ENCODE measurements at regions not wholly inside any gene's neighbourhood (a gene's known extent, or its start where the extent isn't known, plus 50 kb on each side); places are given as distances from the start of the nearest gene placed in this dataset.
A peak's percentile ranks its signal among the peaks of the same experiment; 100 is the strongest.
"Not testable (repeated sequence)": the region's sequence is repeated elsewhere in the genome, so short reads cannot be mapped to it uniquely, and the experiment has no call there.

DNA sequence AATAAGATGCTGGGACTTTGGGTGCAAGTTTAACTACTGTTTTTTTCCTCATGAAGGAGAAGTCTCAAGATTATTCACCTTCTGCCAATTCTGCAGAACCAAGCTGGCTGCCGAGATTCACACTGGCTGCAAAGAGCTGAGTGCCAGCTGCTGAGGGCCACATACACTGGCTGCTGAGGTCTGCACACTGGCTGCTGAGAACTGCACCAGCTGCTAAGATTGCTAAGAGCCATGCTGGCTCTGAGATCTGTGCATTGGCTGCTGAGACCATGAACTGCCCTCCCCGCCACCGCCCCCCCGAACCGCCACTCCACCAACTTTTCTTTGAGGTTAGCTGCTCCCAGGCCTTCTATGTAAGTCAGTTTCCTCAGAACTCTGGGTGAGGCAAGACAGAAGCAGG, 330.3 kb downstream of the CBLL2 start:
- in situ Hi-C loops (cut with HindIII; ENCODE audit: low pct_unique_long_range_greater_than_20kb, low sequenced_read_pairs): no loop called here
- no peak for DNase-seq (ENCODE audit: low read depth, low spot score)

DNA sequence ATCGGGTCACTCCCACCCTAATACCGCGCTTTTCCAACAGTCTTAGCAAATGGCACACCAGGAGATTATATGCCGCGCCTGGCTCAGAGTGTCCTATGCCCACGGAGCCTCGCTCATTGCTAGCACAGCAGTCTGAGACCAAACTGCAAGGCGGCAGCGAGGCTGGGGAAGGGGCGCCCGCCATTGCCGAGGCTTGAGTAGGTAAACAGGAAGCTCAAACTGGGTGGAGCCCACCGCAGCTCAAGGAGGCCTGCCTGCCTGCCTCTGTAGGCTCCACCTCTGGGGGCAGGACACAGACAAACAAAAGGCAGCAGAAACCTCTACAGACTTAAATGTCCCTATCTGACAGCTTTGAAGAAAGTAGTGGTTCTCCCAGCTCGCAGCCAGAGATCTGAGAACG, 336.7 kb downstream of the CBLL2 start:
- in situ Hi-C loops (cut with HindIII; ENCODE audit: low pct_unique_long_range_greater_than_20kb, low sequenced_read_pairs); DNase-seq (ENCODE audit: low read depth, low spot score): not testable (repeated sequence)

- no peak for DNase-seq (ENCODE audit: low read depth, low spot score)
- in situ Hi-C loops (cut with HindIII; ENCODE audit: low pct_unique_long_range_greater_than_20kb, low sequenced_read_pairs): no loop called here
Observed at GRCh38 chrX:22616867-22617266, 344.2 kb downstream of the CBLL2 start.

- no peak for DNase-seq (ENCODE audit: low read depth, low spot score)
- in situ Hi-C loops (cut with HindIII; ENCODE audit: low pct_unique_long_range_greater_than_20kb, low sequenced_read_pairs): no loop called here
Observed at GRCh38 chrX:22627576-22627975, 354.9 kb downstream of the CBLL2 start.

DNA sequence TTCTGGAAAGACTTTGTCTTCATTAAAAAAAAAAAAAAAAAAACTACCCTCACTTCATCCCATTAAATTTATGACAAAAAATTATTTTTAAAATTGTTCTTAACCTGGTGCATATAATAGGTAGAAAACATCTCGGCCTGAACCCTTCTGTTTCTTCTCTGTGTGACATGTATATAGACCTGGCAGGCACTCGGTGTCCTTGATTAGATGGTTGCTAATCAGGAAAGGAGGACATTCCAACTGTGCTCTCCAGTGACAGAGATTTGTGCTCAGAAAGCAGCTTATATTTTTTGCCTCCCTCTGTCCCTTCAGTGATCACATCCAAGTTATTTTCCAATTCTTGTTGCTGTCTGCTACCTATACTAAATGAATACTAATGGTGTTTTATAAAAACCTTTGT, 355.6 kb downstream of the CBLL2 start:
- no peak for DNase-seq (ENCODE audit: low read depth, low spot score)
- in situ Hi-C loops (cut with HindIII; ENCODE audit: low pct_unique_long_range_greater_than_20kb, low sequenced_read_pairs): no loop called here

- in situ Hi-C loops (cut with HindIII; ENCODE audit: low pct_unique_long_range_greater_than_20kb, low sequenced_read_pairs): no loop called here
- no peak for DNase-seq (ENCODE audit: low read depth, low spot score)
Observed at GRCh38 chrX:22629105-22629725, 356.5 kb downstream of the CBLL2 start.

DNA sequence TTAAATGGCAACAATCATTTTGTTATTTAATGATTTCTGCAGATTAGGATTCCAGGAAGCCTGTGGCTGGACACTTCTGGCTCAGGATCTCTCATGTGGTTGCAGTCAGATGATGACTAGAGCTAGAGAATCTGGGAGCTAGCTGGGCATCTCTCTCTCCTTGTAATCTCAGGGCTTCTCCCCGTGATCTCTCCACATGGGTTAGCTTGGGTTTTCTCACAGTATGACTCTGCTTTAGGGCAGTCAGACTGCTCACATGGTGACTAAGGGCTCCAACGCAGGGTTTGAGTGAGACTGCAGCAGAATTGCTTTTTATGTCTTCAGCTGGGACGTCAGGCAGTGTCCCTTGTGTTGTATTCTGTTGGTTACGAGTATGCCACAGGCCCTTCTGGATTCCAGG, 361.4 kb downstream of the CBLL2 start:
- DNase-seq (ENCODE audit: low read depth, low spot score): peak; percentile 43
- in situ Hi-C loops (cut with HindIII; ENCODE audit: low pct_unique_long_range_greater_than_20kb, low sequenced_read_pairs): no loop called here

DNA sequence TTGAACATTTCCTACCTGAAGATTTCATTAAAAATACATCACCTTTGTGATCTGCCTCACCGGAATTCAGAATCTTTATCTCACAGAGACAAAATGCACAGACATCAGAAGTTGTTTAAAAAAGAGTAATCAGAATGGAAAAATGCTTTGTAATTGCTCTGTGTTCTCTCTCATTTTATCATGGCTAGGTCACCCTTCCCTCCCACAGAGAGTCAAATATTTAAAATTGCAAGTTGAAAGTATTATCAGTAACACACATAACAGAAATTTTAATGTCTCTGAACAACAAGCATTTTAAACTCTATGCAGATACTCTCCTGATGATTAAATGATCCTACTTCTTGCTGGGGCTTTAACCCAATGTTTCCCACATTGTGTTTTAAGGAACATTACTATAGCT, 362.0 kb downstream of the CBLL2 start:
- in situ Hi-C loops (cut with HindIII; ENCODE audit: low pct_unique_long_range_greater_than_20kb, low sequenced_read_pairs): no loop called here
- DNase-seq (ENCODE audit: low read depth, low spot score): no peak

DNA sequence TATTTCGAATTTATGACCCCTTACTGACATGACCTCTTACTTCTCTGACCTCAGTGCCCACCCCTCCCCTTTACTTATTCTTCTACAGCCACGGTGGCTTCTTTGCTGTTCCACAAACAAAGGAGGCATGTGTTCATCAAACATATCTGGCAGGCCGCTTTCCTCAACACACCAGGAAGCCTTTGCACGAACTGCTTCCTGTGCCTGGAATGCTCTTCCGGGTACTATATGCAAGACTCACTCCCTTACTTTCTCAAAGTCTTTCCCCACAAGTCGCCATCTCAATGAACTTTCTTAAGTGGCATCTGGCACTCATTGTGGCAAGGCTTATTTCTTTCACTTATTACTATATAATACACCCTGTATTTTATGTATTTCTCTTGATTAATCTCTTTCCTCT, 351.5 kb upstream of the DDX53 start:
- no peak for DNase-seq (ENCODE audit: low read depth, low spot score)
- in situ Hi-C loops (cut with HindIII; ENCODE audit: low pct_unique_long_range_greater_than_20kb, low sequenced_read_pairs): no loop called here

DNA sequence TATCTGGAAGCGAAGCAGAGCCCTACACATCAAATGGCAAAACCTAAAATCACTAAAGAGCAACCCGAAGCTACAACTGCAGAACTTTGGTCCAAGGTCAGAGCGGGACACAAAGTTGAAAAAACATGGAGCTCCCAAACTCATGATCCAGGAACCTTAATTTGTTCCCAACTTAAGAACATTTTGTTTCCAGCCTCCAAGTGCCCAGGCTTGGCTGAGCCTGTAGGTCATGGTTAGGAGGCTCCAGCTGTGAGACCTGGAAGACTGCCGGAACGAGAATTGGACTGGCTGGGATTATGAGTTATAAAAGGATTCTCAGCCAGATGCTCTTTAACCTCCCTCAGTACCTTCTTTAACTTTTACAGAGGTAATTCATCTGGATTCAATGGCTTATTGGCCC, 349.1 kb upstream of the DDX53 start:
- in situ Hi-C loops (cut with HindIII; ENCODE audit: low pct_unique_long_range_greater_than_20kb, low sequenced_read_pairs): no loop called here
- no peak for DNase-seq (ENCODE audit: low read depth, low spot score)

GRCh38 chrX:22652596-22652995, 347.2 kb upstream of the DDX53 start:
- in situ Hi-C loops (cut with HindIII; ENCODE audit: low pct_unique_long_range_greater_than_20kb, low sequenced_read_pairs): no loop called here
- DNase-seq (ENCODE audit: low read depth, low spot score): peak; percentile 61

- DNase-seq (ENCODE audit: low read depth, low spot score): no peak
- in situ Hi-C loops (cut with HindIII; ENCODE audit: low pct_unique_long_range_greater_than_20kb, low sequenced_read_pairs): no loop called here
Observed at GRCh38 chrX:22660756-22661155, 339.0 kb upstream of the DDX53 start.

GRCh38 chrX:22662776-22663175, 337.0 kb upstream of the DDX53 start:
- DNase-seq (ENCODE audit: low read depth, low spot score): no peak
- in situ Hi-C loops (cut with HindIII; ENCODE audit: low pct_unique_long_range_greater_than_20kb, low sequenced_read_pairs): no loop called here

GRCh38 chrX:22664826-22665225, 334.9 kb upstream of the DDX53 start:
- no peak for DNase-seq (ENCODE audit: low read depth, low spot score)
- in situ Hi-C loops (cut with HindIII; ENCODE audit: low pct_unique_long_range_greater_than_20kb, low sequenced_read_pairs): no loop called here

DNA sequence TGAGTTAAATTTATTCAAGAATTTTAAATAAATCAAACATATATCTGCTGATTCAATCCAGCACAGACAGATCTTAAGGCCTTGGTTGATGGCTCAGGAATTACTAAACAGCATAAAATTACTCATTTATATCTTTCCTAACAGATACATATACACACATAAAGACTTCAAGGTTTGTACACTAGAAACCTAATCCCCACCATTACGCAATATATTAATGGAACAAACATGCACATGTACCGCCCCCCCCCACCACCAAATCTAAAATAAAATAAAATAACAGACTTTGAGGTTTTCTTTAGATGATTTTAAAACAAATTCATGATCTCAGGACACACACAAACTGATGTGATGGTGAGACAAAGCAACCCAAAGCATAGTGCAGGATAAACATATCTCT, 333.9 kb upstream of the DDX53 start:
- no peak for DNase-seq (ENCODE audit: low read depth, low spot score)
- in situ Hi-C loops (cut with HindIII; ENCODE audit: low pct_unique_long_range_greater_than_20kb, low sequenced_read_pairs): no loop called here

- DNase-seq (ENCODE audit: low read depth, low spot score): peak; percentile 75
Observed at GRCh38 chrX:22666441-22666840, 333.3 kb upstream of the DDX53 start.

DNA sequence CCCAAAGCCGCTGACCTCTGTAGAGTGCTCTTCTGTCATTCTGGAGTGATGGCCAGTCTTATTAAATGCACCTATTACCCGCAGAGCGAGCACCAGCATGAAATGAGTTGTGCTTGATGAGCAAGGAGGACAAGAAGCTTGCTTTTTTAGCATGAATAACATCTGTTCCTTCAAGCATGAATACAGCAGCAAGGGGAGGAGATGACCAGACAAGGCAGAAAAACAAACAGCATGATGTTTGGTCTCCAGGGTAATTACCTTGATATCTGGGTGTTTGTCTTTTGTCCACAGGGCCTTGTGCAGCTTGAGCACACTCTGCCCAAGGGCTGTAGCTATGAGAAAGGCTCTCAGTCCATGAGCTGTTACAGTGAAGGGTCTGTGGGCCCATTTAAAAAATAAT, 324.8 kb upstream of the DDX53 start:
- no peak for DNase-seq (ENCODE audit: low read depth, low spot score)
- in situ Hi-C loops (cut with HindIII; ENCODE audit: low pct_unique_long_range_greater_than_20kb, low sequenced_read_pairs): no loop called here

More at GRCh38 chrX:22666441-22666840, 333.3 kb upstream of the DDX53 start:
- in situ Hi-C loops (cut with HindIII; ENCODE audit: low pct_unique_long_range_greater_than_20kb, low sequenced_read_pairs): no loop called here

DNA sequence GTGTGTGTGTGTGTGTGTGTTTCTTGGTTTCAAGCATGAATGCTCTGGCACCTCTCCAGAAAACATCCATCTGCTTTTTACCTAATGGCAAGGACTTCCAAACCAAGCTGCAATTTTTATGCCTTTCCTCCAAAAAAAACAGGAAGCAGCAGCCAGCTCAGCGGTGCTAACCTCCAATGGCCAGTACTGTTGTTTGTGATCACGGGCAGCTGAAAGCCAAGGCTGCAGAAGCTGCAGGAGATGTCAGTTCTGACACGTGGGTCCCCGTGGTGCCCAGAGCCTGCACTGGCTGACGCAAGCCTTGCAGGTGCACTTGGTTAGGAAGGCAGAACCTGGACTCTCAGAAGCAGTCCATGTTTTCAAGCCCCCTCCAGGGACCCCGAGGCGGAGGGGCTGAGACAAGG, 313.6 kb upstream of the DDX53 start:
- in situ Hi-C loops (cut with HindIII; ENCODE audit: low pct_unique_long_range_greater_than_20kb, low sequenced_read_pairs): no loop called here
- DNase-seq (ENCODE audit: low read depth, low spot score): peak; percentile 0

- in situ Hi-C loops (cut with HindIII; ENCODE audit: low pct_unique_long_range_greater_than_20kb, low sequenced_read_pairs): no loop called here
- DNase-seq (ENCODE audit: low read depth, low spot score): no peak
Observed at GRCh38 chrX:22689290-22689689, 310.5 kb upstream of the DDX53 start.

GRCh38 chrX:22690116-22690515, 309.6 kb upstream of the DDX53 start:
- in situ Hi-C loops (cut with HindIII; ENCODE audit: low pct_unique_long_range_greater_than_20kb, low sequenced_read_pairs): no loop called here

More at GRCh38 chrX:22690116-22690515, 309.6 kb upstream of the DDX53 start:
- no peak for DNase-seq (ENCODE audit: low read depth, low spot score)
